ENCODE measurements at regions not wholly inside any gene's neighbourhood (a gene's known extent, or its start where the extent isn't known, plus 50 kb on each side); places are given as distances from the start of the nearest gene placed in this dataset.

- DNase-seq (ENCODE audit: low read depth): no peak
Measured at GRCh38 chr21:16492892-16493291, 763.1 kb downstream of the USP25 start.

GRCh38 chr21:16496609-16497008 is 766.8 kb downstream of the USP25 start:
- no peak for DNase-seq (ENCODE audit: low read depth)

- no peak for DNase-seq (ENCODE audit: low read depth)
Measured at GRCh38 chr21:16500271-16500670, 770.5 kb downstream of the USP25 start.

- no peak for DNase-seq (ENCODE audit: low read depth)
Measured at GRCh38 chr21:16502273-16502672, 772.5 kb downstream of the USP25 start.

GRCh38 chr21:16502897-16503296 is 773.1 kb downstream of the USP25 start:
- no peak for DNase-seq (ENCODE audit: low read depth)

- DNase-seq (ENCODE audit: low read depth): no peak
Measured at GRCh38 chr21:16504281-16504680, 774.5 kb downstream of the USP25 start.

GRCh38 chr21:16504766-16505165 is 775.0 kb downstream of the USP25 start:
- DNase-seq (ENCODE audit: low read depth): peak; percentile 16

- DNase-seq (ENCODE audit: low read depth): peak; percentile 84
Measured at GRCh38 chr21:16509476-16509875, 779.7 kb downstream of the USP25 start.

GRCh38 chr21:16514316-16514715 is 784.5 kb downstream of the USP25 start:
- DNase-seq (ENCODE audit: low read depth): no peak

- DNase-seq (ENCODE audit: low read depth): peak; percentile 23
Measured at GRCh38 chr21:16517383-16517782, 787.6 kb downstream of the USP25 start.

GRCh38 chr21:16519036-16519435 is 789.3 kb downstream of the USP25 start:
- DNase-seq (ENCODE audit: low read depth): no peak

- DNase-seq (ENCODE audit: low read depth): no peak
Measured at GRCh38 chr21:16519644-16520043, 789.9 kb downstream of the USP25 start.

- DNase-seq (ENCODE audit: low read depth): peak; percentile 19
Measured at GRCh38 chr21:16522548-16522947, 792.8 kb downstream of the USP25 start.

GRCh38 chr21:16530656-16531055 is 800.9 kb downstream of the USP25 start:
- DNase-seq (ENCODE audit: low read depth): no peak

GRCh38 chr21:16532840-16533239 is 803.1 kb downstream of the USP25 start:
- peak; percentile 83 for DNase-seq (ENCODE audit: low read depth)

- peak; percentile 3 for DNase-seq (ENCODE audit: low read depth)
Measured at GRCh38 chr21:16533692-16534407, 804.1 kb downstream of the USP25 start.

GRCh38 chr21:16534408-16535101 is 804.8 kb downstream of the USP25 start:
- peak; percentile 92 for DNase-seq (ENCODE audit: low read depth)

GRCh38 chr21:16535102-16535422 is 805.3 kb downstream of the USP25 start:
- DNase-seq (ENCODE audit: low read depth): peak; percentile 91

- no peak for DNase-seq (ENCODE audit: low read depth)
Measured at GRCh38 chr21:16535626-16536025, 805.8 kb downstream of the USP25 start.

GRCh38 chr21:16536140-16536539 is 806.4 kb downstream of the USP25 start:
- no peak for DNase-seq (ENCODE audit: low read depth)

- peak; percentile 30 for DNase-seq (ENCODE audit: low read depth)
Measured at GRCh38 chr21:16536643-16537434, 807.1 kb downstream of the USP25 start.

- DNase-seq (ENCODE audit: low read depth): no peak
Measured at GRCh38 chr21:16537501-16537900, 807.7 kb downstream of the USP25 start.

- no peak for DNase-seq (ENCODE audit: low read depth)
Measured at GRCh38 chr21:16538405-16538804, 808.6 kb downstream of the USP25 start.
